LNCaP clone FGC (cell line): ENCODE measurements at regions not wholly inside any gene's neighbourhood (a gene's known extent, or its start where the extent isn't known, plus 50 kb on each side); places are given as distances from the start of the nearest gene placed in this dataset.

Source experiments
- DNase-seq: peaks from one replicate; pipeline ENCODE4 v3.0.0-alpha.2; 2011; ENCODE audit warnings: low read depth
- H3K4me3 ChIP-seq: 2 replicates; pipeline ENCODE4 v1.5.1; 2011; ENCODE audit warnings: mild to moderate bottlenecking, low read depth, low read length, control low read depth
- TF ChIP-seq, protein P1 (sequence below): IDR thresholded peaks from 2 replicates; pipeline ENCODE4 v1.5.1; 2012; ENCODE audit warnings: mild to moderate bottlenecking; ENCODE audit not compliant: control insufficient read depth, insufficient read depth; ENCODE audit errors: extremely low read depth

DNA sequence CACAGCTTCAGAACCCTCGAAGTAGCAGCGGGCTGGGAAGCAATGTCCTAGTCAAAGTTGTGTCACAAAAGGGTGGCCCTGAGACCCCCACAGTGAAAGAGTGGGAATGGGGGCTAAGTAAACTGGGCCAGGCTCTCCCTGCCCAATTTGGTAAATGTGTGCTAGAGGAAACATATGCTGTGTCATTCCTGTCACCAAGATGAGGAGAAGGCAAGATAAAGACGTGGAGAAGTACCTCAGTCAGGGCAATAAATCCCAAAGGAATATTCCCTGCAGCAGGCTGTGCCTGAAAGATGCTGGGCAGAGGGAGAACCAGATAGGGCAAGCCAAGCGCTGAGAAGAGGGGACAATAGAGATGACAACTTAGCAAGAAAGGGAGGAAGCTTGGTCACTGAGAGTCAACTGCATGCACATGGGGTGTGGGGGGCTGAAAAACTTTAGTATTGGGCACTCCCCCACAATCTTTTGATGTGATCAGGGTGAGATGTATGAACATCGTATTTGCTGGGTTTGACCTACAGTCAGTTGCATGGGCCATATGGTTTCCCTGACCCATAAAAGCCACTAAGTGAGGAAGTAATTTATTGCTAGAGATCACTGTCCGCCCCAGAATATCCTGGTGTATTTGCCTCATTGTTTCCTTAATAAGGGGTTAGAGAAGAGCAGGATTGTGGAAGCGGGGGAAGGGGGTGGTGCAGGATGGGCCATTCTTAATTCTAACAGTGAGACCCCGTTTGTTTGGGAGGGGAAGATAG lies 49.9 kb upstream of the CXCR4 start:
- DNase-seq: no peak

More for the DNA sequence above, 49.9 kb upstream of the CXCR4 start:
- H3K4me3 ChIP-seq: no peak overlapping the region
- TF ChIP-seq, protein P1, sequence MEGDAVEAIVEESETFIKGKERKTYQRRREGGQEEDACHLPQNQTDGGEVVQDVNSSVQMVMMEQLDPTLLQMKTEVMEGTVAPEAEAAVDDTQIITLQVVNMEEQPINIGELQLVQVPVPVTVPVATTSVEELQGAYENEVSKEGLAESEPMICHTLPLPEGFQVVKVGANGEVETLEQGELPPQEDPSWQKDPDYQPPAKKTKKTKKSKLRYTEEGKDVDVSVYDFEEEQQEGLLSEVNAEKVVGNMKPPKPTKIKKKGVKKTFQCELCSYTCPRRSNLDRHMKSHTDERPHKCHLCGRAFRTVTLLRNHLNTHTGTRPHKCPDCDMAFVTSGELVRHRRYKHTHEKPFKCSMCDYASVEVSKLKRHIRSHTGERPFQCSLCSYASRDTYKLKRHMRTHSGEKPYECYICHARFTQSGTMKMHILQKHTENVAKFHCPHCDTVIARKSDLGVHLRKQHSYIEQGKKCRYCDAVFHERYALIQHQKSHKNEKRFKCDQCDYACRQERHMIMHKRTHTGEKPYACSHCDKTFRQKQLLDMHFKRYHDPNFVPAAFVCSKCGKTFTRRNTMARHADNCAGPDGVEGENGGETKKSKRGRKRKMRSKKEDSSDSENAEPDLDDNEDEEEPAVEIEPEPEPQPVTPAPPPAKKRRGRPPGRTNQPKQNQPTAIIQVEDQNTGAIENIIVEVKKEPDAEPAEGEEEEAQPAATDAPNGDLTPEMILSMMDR: no peak
